GM12872 (cell line): ENCODE measurements at regions not wholly inside any gene's neighbourhood (a gene's known extent, or its start where the extent isn't known, plus 50 kb on each side); places are given as distances from the start of the nearest gene placed in this dataset.
A peak's percentile ranks its signal among the peaks of the same experiment; 100 is the strongest.

Experiments used
- TF ChIP-seq, protein P1 (sequence below): IDR thresholded peaks from 3 replicates; pipeline ENCODE4 v1.5.1; 2011; ENCODE audit warnings: low read depth, mild to moderate bottlenecking, low read length, moderate library complexity; ENCODE audit not compliant: insufficient read depth

DNA sequence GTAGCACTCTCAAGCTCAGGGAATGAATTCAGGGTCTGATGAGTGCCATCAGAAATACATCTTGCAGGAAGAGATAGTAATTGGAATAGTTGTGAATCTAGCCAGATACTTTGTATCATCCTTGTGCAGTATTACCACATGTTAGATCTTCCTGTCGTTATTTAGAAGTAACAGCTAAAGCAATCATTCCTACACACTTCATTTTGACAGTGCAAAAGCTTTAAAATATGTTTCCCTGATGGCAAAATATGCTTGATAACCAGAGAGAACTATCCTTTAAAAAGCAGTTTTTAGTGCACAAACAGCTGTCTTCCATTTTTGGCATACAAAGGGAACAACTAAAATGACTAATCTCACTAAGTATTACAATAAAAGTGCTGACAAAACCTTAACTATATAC, 149.5 kb upstream of the SLC38A2 start:
- TF ChIP-seq, protein P1, sequence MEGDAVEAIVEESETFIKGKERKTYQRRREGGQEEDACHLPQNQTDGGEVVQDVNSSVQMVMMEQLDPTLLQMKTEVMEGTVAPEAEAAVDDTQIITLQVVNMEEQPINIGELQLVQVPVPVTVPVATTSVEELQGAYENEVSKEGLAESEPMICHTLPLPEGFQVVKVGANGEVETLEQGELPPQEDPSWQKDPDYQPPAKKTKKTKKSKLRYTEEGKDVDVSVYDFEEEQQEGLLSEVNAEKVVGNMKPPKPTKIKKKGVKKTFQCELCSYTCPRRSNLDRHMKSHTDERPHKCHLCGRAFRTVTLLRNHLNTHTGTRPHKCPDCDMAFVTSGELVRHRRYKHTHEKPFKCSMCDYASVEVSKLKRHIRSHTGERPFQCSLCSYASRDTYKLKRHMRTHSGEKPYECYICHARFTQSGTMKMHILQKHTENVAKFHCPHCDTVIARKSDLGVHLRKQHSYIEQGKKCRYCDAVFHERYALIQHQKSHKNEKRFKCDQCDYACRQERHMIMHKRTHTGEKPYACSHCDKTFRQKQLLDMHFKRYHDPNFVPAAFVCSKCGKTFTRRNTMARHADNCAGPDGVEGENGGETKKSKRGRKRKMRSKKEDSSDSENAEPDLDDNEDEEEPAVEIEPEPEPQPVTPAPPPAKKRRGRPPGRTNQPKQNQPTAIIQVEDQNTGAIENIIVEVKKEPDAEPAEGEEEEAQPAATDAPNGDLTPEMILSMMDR = no peak

DNA sequence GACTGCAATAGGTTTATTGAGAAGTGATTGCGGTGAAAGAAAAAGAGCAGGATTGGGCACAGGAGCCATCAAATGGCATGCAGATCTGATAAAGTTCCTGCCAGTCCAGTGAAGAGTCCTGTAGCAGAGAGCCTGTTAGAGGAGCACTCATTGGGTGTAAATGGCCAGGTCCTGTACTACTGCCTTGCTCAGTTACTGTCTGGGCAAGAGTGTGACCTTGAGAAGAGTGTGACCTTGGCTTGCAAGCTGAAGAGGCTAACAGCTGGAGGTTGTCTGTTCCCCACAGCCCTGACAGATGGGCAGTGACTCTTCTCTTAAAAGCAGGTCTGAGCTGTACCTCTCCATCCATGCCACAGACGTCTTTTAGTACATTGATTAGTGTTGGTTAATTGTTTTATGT, 148.6 kb upstream of the SLC38A2 start:
- TF ChIP-seq, protein P1 = no peak

DNA sequence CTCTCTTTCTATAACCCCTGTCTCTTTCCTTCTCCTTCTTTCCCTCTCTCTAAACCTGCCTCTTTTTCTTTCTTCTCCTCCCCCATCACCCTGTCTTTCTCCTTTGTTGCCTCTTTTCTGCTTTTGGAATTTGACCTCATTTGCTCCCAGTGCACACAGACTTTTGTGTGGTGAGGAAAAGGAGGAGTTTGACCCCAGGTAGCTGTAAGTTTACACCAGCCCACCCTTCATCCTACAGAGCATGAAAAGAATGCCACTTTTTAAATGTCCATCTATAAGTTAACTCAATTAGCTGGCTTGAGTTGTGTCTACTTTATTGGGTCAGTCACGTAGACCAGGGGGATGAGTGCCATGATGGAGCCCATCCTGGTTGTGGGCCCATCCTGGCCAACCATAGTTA, 146.8 kb upstream of the SLC38A2 start:
- TF ChIP-seq, protein P1 = no peak

DNA sequence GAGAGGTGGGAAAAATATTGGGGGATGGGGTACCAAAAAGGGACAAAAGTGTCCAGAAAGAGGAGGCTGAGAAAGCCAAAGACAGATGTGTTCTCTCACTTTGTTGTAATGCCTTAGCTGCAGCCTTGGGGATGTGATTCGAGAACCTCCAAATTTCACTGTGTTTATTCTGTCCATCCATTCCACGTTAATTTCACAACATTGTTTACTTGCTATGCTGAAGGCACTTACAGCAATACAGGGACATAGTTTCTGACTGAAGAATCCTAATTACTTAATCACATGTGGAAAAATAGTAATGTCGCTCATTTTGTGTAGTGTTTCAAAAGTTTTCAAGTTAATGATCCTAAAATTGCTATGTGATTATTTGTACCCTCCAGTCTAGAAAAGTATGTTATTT, 146.2 kb upstream of the SLC38A2 start:
- TF ChIP-seq, protein P1 = no peak

DNA sequence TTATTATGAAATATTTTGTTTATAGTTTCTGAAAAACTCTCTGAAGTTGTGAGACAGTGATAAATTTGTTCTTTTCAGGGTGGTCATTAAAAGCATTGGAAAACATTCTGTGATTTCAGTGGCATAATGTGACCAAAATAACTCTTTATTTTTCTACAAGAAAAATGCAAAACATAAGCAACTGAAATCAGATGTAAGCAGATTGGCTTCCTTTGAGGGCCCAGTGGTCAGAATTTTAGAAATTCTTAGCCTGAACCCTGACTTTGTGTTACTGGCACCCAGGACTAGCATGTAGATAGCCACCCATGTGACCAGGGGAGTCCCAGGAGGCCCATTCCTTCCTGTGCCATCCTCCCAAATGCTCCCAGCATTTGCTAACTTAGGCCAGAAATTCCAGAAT, 145.6 kb upstream of the SLC38A2 start:
- TF ChIP-seq, protein P1 = no peak

DNA sequence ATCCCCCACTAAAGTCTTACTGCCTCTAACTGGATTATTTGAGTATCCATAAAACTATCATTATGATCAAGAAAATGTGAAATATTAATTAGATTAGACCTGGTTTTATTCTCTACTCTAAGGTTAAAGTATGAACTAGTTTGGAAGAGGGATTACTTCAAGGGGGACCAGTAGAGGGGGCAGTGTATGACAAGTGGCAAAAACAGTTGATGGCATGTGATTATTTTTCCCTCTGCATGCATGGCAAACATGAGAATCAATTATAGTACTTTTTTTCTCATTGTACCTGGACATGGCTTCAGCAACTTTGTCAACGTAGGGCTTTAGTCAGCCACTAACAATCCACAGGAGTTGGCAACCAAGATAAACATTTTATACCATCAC, 145.0 kb upstream of the SLC38A2 start:
- TF ChIP-seq, protein P1 = peak; percentile 40; the same call in 2 of the 3 replicates

DNA sequence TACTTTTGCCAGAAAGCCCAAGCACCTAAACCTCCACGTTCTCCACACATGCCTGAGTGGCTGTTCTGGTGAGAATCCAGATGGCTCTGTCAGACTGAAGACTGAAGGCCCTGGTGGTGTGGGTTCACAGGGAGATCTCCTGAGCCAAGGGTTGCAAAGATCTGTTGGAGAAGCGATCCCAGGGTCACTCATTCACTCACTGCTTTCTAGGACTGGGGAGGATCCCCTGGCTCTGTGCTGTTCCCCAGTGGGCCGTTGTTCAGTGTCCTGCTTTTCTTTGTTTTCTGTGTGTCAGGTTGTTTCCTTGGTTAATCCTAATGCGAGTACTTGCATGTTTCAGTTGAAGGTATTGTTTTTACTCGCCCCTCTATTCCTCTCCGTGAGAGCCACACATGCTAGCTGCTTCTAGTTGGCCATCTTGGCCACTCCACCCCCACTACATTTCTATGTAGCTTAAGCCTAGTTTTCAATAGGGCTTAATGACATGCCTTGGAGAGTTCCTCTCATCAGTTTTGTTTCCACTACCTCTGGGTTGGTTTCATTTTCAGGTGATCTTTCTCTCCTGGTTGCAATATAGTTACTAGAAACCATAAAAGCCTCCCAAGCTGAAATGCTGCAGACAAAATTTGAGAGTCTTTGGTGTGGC, 144.5 kb upstream of the SLC38A2 start:
- TF ChIP-seq, protein P1 = no peak
